ENCODE measurements at regions not wholly inside any gene's neighbourhood (a gene's known extent, or its start where the extent isn't known, plus 50 kb on each side); places are given as distances from the start of the nearest gene placed in this dataset.

DNA sequence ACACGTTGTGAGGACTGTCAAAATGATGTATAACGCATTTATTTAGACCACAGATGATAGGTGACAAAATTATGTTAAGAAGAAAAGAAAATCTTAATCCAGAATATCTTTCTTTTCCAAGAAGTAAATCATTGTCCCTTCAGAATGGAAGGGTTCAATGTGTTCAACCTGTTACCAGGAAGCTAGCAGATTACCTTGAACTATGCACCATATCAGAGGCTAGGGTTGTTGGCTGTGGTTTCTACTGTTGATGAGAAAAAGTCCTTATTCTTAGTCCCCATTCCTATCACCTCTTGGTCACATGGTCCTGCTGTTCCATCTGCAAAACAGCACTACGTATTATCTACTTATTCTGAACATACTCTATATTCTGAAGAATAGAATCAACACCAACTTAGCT lies 339.5 kb upstream of the CADM1 start:
- Histone ChIP-seq H3K18ac (ENCODE audit: low read length) (no peak overlapping the region), H3K4me1 (ENCODE audit: control insufficient read depth in 2 of 2, insufficient read depth in 1 of 2, low read depth in 1 of 2, low read length in 2 of 2) (no peaks in the 10 kb centered on the region), H3K9me3 (replicated peaks in 1 of 2; ENCODE audit: control insufficient read depth in 2 of 2, insufficient read depth in 1 of 2, low read depth in 1 of 2, low read length in 2 of 2) (no peaks in the 10 kb centered on the region), H3K9ac (ENCODE audit: low read depth, low read length, poor library complexity) (no peak overlapping the region), H3K27ac (replicated peaks; ENCODE audit: low read length) (no peak overlapping the region), H3K27me3 (ENCODE audit: control insufficient read depth in 3 of 3, insufficient read depth in 3 of 3, low read depth in 1 of 3, low read length in 3 of 3) (no peaks in the 10 kb centered on the region), H2BK12ac (ENCODE audit: low read length) (no peak overlapping the region), H3K4me3 (ENCODE audit: low read length in 2 of 2) (no peak overlapping the region), H2BK15ac (ENCODE audit: low read length) (no peak overlapping the region), H3K23ac (ENCODE audit: low read depth, low read length, poor library complexity) (no peak overlapping the region), H3K4me2 (ENCODE audit: insufficient read depth, low read length, poor library complexity, severe bottlenecking) (no peak overlapping the region), H2BK120ac (ENCODE audit: low read depth, low read length) (no peak overlapping the region), H3K79me1 (ENCODE audit: low read depth, low read length) (no peaks in the 10 kb centered on the region), H3K36me3 (replicated peaks in 1 of 2; ENCODE audit: control insufficient read depth in 2 of 2, insufficient read depth in 2 of 2, low read length in 2 of 2) (no peaks in the 10 kb centered on the region), H2AFZ (ENCODE audit: low read length) (no peak overlapping the region), H4K8ac (ENCODE audit: low read depth, low read length) (no peak overlapping the region), H2BK5ac (ENCODE audit: low read length) (no peak overlapping the region), H2AK5ac (ENCODE audit: low read depth, low read length) (no peak overlapping the region), H3K14ac (ENCODE audit: low read length) (no peak overlapping the region), H4K91ac (ENCODE audit: low read depth, low read length, poor library complexity) (no peak overlapping the region), H3K4ac (ENCODE audit: low read length) (no peak overlapping the region)
- no CpG with 5 or more reads among the region's 3 CpGs for WGBS, 2 donors (ENCODE audit: extremely low coverage in 2 of 2, insufficient read length in 2 of 2, insufficient replicate concordance in 1 of 2)
- no peak for DNase-seq (ENCODE audit: low spot score)

DNA sequence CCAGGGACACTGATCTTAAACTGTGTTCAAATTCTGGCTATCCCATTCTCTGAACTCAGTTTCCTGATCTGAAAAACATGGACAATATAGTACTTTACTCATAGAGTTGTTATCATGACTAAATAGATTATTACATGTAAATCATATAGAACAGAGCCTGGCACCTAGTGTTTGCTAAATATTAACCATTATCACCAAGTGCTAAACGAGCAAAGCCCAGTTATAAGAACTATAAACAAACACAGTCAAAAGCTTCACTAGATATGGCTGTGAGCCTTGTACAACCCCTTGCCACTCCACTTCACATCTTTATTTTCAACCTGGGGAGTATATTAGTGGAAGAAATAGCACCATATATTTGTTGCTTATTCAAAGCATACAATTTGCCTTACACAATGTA lies 338.9 kb upstream of the CADM1 start:
- no peak overlapping the region for H4K91ac ChIP-seq (ENCODE audit: low read depth, low read length, poor library complexity)
- no peak overlapping the region for H3K14ac ChIP-seq (ENCODE audit: low read length)
- no peak for DNase-seq (ENCODE audit: low spot score)
- no peak overlapping the region for H2AFZ ChIP-seq (ENCODE audit: low read length)
- no peak overlapping the region for H4K8ac ChIP-seq (ENCODE audit: low read depth, low read length)
- H2BK120ac ChIP-seq (ENCODE audit: low read depth, low read length) = no peak overlapping the region
- H3K27me3 ChIP-seq (ENCODE audit: control insufficient read depth in 3 of 3, insufficient read depth in 3 of 3, low read depth in 1 of 3, low read length in 3 of 3) = no peaks in the 10 kb centered on the region
- H2BK5ac ChIP-seq (ENCODE audit: low read length) = no peak overlapping the region
- no peaks in the 10 kb centered on the region for H3K79me1 ChIP-seq (ENCODE audit: low read depth, low read length)
- H3K4ac ChIP-seq (ENCODE audit: low read length) = no peak overlapping the region
- H2BK12ac ChIP-seq (ENCODE audit: low read length) = no peak overlapping the region
- H3K4me2 ChIP-seq (ENCODE audit: insufficient read depth, low read length, poor library complexity, severe bottlenecking) = no peak overlapping the region
- no peaks in the 10 kb centered on the region for H3K4me1 ChIP-seq (ENCODE audit: control insufficient read depth in 2 of 2, insufficient read depth in 1 of 2, low read depth in 1 of 2, low read length in 2 of 2)
- no peak overlapping the region for H3K18ac ChIP-seq (ENCODE audit: low read length)
- H2BK15ac ChIP-seq (ENCODE audit: low read length) = no peak overlapping the region
- no peak overlapping the region for H3K9ac ChIP-seq (ENCODE audit: low read depth, low read length, poor library complexity)
- no peak overlapping the region for H3K4me3 ChIP-seq (ENCODE audit: low read length in 2 of 2)
- no peak overlapping the region for H3K23ac ChIP-seq (ENCODE audit: low read depth, low read length, poor library complexity)
- H2AK5ac ChIP-seq (ENCODE audit: low read depth, low read length) = no peak overlapping the region
- H3K27ac ChIP-seq (replicated peaks; ENCODE audit: low read length) = no peak overlapping the region
- no CpG with 5 or more reads among the region's 1 CpG for WGBS, 2 donors (ENCODE audit: extremely low coverage in 2 of 2, insufficient read length in 2 of 2, insufficient replicate concordance in 1 of 2)
- H3K36me3 ChIP-seq (replicated peaks in 1 of 2; ENCODE audit: control insufficient read depth in 2 of 2, insufficient read depth in 2 of 2, low read length in 2 of 2) = no peaks in the 10 kb centered on the region
- H3K9me3 ChIP-seq (replicated peaks in 1 of 2; ENCODE audit: control insufficient read depth in 2 of 2, insufficient read depth in 1 of 2, low read depth in 1 of 2, low read length in 2 of 2) = no peaks in the 10 kb centered on the region

DNA sequence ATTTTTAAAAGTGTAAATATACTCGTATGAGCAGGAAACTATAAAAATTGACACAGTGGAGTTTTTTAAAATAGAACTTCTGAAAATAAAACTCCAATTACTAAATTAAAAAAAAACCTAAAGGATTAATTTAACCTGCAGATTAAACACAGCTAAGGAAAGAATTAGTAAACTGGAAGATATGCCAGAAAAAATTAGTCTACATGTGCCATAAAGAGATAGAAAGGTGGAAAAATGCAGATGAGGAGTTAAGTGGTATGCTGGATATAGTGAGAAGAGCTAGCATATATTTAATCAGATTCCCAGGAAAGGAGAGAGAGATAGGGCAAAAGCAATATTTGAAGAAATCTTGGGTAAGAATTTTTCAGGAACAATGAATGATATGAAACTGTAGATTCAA lies 315.8 kb upstream of the CADM1 start:
- Histone ChIP-seq H2AK5ac (ENCODE audit: low read depth, low read length) (no peak overlapping the region), H4K8ac (ENCODE audit: low read depth, low read length) (no peak overlapping the region), H2BK120ac (ENCODE audit: low read depth, low read length) (no peak overlapping the region), H3K4me3 (ENCODE audit: low read length in 2 of 2) (no peak overlapping the region), H3K9ac (ENCODE audit: low read depth, low read length, poor library complexity) (no peak overlapping the region), H3K4me1 (ENCODE audit: control insufficient read depth in 2 of 2, insufficient read depth in 1 of 2, low read depth in 1 of 2, low read length in 2 of 2) (no peaks in the 10 kb centered on the region), H3K36me3 (replicated peaks in 1 of 2; ENCODE audit: control insufficient read depth in 2 of 2, insufficient read depth in 2 of 2, low read length in 2 of 2) (no peaks in the 10 kb centered on the region), H2BK15ac (ENCODE audit: low read length) (no peak overlapping the region), H3K27me3 (ENCODE audit: control insufficient read depth in 3 of 3, insufficient read depth in 3 of 3, low read depth in 1 of 3, low read length in 3 of 3) (no peaks in the 10 kb centered on the region), H3K4ac (ENCODE audit: low read length) (no peak overlapping the region), H4K91ac (ENCODE audit: low read depth, low read length, poor library complexity) (no peak overlapping the region), H3K4me2 (ENCODE audit: insufficient read depth, low read length, poor library complexity, severe bottlenecking) (no peak overlapping the region), H3K14ac (ENCODE audit: low read length) (no peak overlapping the region), H3K9me3 (replicated peaks in 1 of 2; ENCODE audit: control insufficient read depth in 2 of 2, insufficient read depth in 1 of 2, low read depth in 1 of 2, low read length in 2 of 2) (no peaks in the 10 kb centered on the region), H2BK5ac (ENCODE audit: low read length) (no peak overlapping the region), H3K79me1 (ENCODE audit: low read depth, low read length) (no peaks in the 10 kb centered on the region), H3K18ac (ENCODE audit: low read length) (no peak overlapping the region), H3K23ac (ENCODE audit: low read depth, low read length, poor library complexity) (no peak overlapping the region), H2AFZ (ENCODE audit: low read length) (no peak overlapping the region), H2BK12ac (ENCODE audit: low read length) (no peak overlapping the region), H3K27ac (replicated peaks; ENCODE audit: low read length) (no peak overlapping the region)
- DNase-seq (ENCODE audit: low spot score) = no peak
- WGBS, 2 donors (ENCODE audit: extremely low coverage in 2 of 2, insufficient read length in 2 of 2, insufficient replicate concordance in 1 of 2) = no CpG with 5 or more reads among the region's 1 CpG

DNA sequence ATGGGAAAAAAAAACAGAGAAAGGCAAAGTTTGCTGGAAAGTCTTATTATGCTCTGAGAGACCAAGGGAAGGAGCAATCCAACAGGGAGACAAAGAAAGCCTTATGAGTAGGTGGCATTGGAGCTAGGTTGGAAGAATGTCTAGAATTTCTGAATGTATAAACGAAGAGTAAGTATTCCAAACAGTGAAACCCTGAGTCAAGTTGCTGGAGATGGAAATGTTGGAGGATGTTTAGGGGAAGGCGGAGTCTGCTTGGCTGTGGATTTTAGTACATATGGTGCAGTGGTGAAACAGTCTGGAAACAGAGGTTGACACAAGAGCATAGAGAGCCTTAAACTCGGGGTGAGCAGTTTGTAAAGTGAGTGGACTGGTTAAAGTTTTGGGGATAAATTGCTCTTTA lies 314.8 kb upstream of the CADM1 start:
- Histone ChIP-seq H3K4me1 (ENCODE audit: control insufficient read depth in 2 of 2, insufficient read depth in 1 of 2, low read depth in 1 of 2, low read length in 2 of 2) (no peaks in the 10 kb centered on the region), H4K91ac (ENCODE audit: low read depth, low read length, poor library complexity) (no peak overlapping the region), H3K9me3 (replicated peaks in 1 of 2; ENCODE audit: control insufficient read depth in 2 of 2, insufficient read depth in 1 of 2, low read depth in 1 of 2, low read length in 2 of 2) (no peaks in the 10 kb centered on the region), H3K27ac (replicated peaks; ENCODE audit: low read length) (no peak overlapping the region), H3K18ac (ENCODE audit: low read length) (no peak overlapping the region), H2BK15ac (ENCODE audit: low read length) (no peak overlapping the region), H2BK12ac (ENCODE audit: low read length) (no peak overlapping the region), H3K4ac (ENCODE audit: low read length) (no peak overlapping the region), H2AK5ac (ENCODE audit: low read depth, low read length) (no peak overlapping the region), H3K36me3 (replicated peaks in 1 of 2; ENCODE audit: control insufficient read depth in 2 of 2, insufficient read depth in 2 of 2, low read length in 2 of 2) (no peaks in the 10 kb centered on the region), H2BK5ac (ENCODE audit: low read length) (no peak overlapping the region), H3K27me3 (ENCODE audit: control insufficient read depth in 3 of 3, insufficient read depth in 3 of 3, low read depth in 1 of 3, low read length in 3 of 3) (no peaks in the 10 kb centered on the region), H3K4me3 (ENCODE audit: low read length in 2 of 2) (no peak overlapping the region), H3K14ac (ENCODE audit: low read length) (no peak overlapping the region), H3K79me1 (ENCODE audit: low read depth, low read length) (no peaks in the 10 kb centered on the region), H3K9ac (ENCODE audit: low read depth, low read length, poor library complexity) (no peak overlapping the region), H2BK120ac (ENCODE audit: low read depth, low read length) (no peak overlapping the region), H4K8ac (ENCODE audit: low read depth, low read length) (no peak overlapping the region), H3K4me2 (ENCODE audit: insufficient read depth, low read length, poor library complexity, severe bottlenecking) (no peak overlapping the region), H3K23ac (ENCODE audit: low read depth, low read length, poor library complexity) (no peak overlapping the region), H2AFZ (ENCODE audit: low read length) (no peak overlapping the region)
- no peak for DNase-seq (ENCODE audit: low spot score)
- WGBS, 2 donors (ENCODE audit: extremely low coverage in 2 of 2, insufficient read length in 2 of 2, insufficient replicate concordance in 1 of 2) = no CpG with 5 or more reads among the region's 3 CpGs

All from neuronal stem cell (in vitro differentiated cells).